ENCODE measurements at regions not wholly inside any gene's neighbourhood (a gene's known extent, or its start where the extent isn't known, plus 50 kb on each side); places are given as distances from the start of the nearest gene placed in this dataset.

- no peak for DNase-seq
Measured at GRCh38 chr6:80744213-80744612, 637.7 kb downstream of the BCKDHB start.

DNA sequence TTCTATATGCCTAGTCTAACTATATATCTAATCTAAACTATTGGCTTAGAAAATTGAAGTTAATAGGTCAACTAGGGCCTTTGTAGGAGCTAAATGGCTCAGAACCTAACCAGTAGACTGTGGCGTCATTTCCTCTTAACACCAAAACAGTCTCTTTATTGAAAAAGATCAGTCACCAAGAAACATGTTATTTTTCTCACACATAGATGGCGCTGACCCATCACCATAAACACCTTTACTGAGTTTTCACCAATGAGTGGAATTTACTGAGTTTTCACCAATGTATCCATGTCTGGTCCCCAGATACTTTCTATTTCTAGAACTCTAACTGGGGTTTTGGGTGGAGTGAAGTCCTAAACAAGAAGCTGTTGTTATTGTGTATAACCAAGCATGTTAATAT is 636.0 kb downstream of the BCKDHB start:
- Histone ChIP-seq H3K4me3 (ENCODE audit: low read depth in 2 of 2, low read length in 1 of 2) (no peak overlapping the region), H3K9me2 (no peaks in the 10 kb centered on the region), H3K9ac (no peak overlapping the region), H2AFZ (ENCODE audit: low read depth) (no peak overlapping the region), H3K36me3 (replicated peaks in 1 of 2; ENCODE audit: control insufficient read depth in 1 of 2, insufficient read depth in 2 of 2, low read length in 1 of 2) (no peaks in the 10 kb centered on the region), H3K79me2 (ENCODE audit: insufficient read depth) (no peaks in the 10 kb centered on the region), H3K4me2 (no peak overlapping the region), H3K27me3 (ENCODE audit: insufficient read depth) (no peaks in the 10 kb centered on the region), H4K20me1 (ENCODE audit: insufficient read depth) (no peaks in the 10 kb centered on the region), H3K27ac (ENCODE audit: low read depth in 2 of 2, low read length in 1 of 2) (no peak overlapping the region), H3K9me3 (no peaks in the 10 kb centered on the region), H3K4me1 (ENCODE audit: control insufficient read depth in 1 of 2, insufficient read depth in 2 of 2, low read depth in 1 of 2, low read length in 1 of 2) (no peaks in the 10 kb centered on the region), H3F3A (replicated peaks; ENCODE audit: insufficient read depth) (no peaks in the 10 kb centered on the region)
- no peak for DNase-seq
- ChIA-PET POLR2A (no interaction called here), CTCF (interaction anchor here (0.6 to 2.0 kb wide), 15 partner anchors 9 to 1436 kb away, joined by 3 to 8 read pairs (median 3); no protein-coding TSS in a partner anchor)
- WGBS (ENCODE audit: low lambda C conversion rate) = 79% methylated on average over 2 of the region's 2 CpGs
- TF ChIP-seq REST (IDR thresholded peaks at IDR 0.05; ENCODE audit: low read depth, low read length) (no peak), SMC3 (IDR thresholded peaks at IDR 0.05; ENCODE audit: low read depth, low read length) (peak; percentile 54), GATA2 (CRISPR knock-in tag; IDR thresholded peaks at IDR 0.05) (no peak), MEF2A (IDR thresholded peaks at IDR 0.05; ENCODE audit: borderline replicate concordance, low read depth) (no peak), USF2 (IDR thresholded peaks at IDR 0.05; ENCODE audit: borderline replicate concordance, low read depth, low read length) (no peak), RAD21 (IDR thresholded peaks at IDR 0.05; ENCODE audit: low read length) (peak; percentile 75), RXRA (IDR thresholded peaks at IDR 0.05; ENCODE audit: borderline replicate concordance, low read depth) (no peak), EZH2phosphoT487 (IDR thresholded peaks at IDR 0.05; ENCODE audit: borderline replicate concordance, low read depth) (no peak), JUND (IDR thresholded peaks at IDR 0.05) (no peak), MAX (IDR thresholded peaks at IDR 0.05; ENCODE audit: low read depth) (no peak)

More at GRCh38 chr6:80744213-80744612, 637.7 kb downstream of the BCKDHB start:
- TF ChIP-seq CHD2 (IDR thresholded peaks at IDR 0.05; ENCODE audit: low read length, partially characterized antibody) (no peak), ZBTB33 (IDR thresholded peaks at IDR 0.05; ENCODE audit: borderline replicate concordance, low read depth) (no peak), GABPA (IDR thresholded peaks at IDR 0.05; ENCODE audit: low read depth) (no peak), MEF2A (IDR thresholded peaks at IDR 0.05; ENCODE audit: borderline replicate concordance, low read depth) (no peak), IRF3 (IDR thresholded peaks at IDR 0.05; ENCODE audit: low read depth, low read length) (no peak), MAX (IDR thresholded peaks at IDR 0.05; ENCODE audit: low read depth) (no peak)
- H3F3A ChIP-seq (replicated peaks; ENCODE audit: insufficient read depth) = no peaks in the 10 kb centered on the region
- no peak overlapping the region for H2AFZ ChIP-seq (ENCODE audit: low read depth)
- H3K4me2 ChIP-seq = no peak overlapping the region
- no peaks in the 10 kb centered on the region for H3K4me1 ChIP-seq (ENCODE audit: control insufficient read depth in 1 of 2, insufficient read depth in 2 of 2, low read depth in 1 of 2, low read length in 1 of 2)
- no peak overlapping the region for H3K9ac ChIP-seq
- no peak overlapping the region for H3K27ac ChIP-seq (ENCODE audit: low read depth in 2 of 2, low read length in 1 of 2)
- H3K4me3 ChIP-seq (ENCODE audit: low read depth in 2 of 2, low read length in 1 of 2) = no peak overlapping the region
- no peaks in the 10 kb centered on the region for H3K36me3 ChIP-seq (replicated peaks in 1 of 2; ENCODE audit: control insufficient read depth in 1 of 2, insufficient read depth in 2 of 2, low read length in 1 of 2)
- CTCF ChIA-PET = interaction anchor here (0.6 kb wide), 1 partner anchor 141 kb away, joined by 3 read pairs; no protein-coding TSS in a partner anchor
- no peaks in the 10 kb centered on the region for H3K9me3 ChIP-seq
- H4K20me1 ChIP-seq (ENCODE audit: insufficient read depth) = no peaks in the 10 kb centered on the region
- no peaks in the 10 kb centered on the region for H3K79me2 ChIP-seq (ENCODE audit: insufficient read depth)
- POLR2A ChIA-PET = no interaction called here
- no peaks in the 10 kb centered on the region for H3K9me2 ChIP-seq
- H3K27me3 ChIP-seq (ENCODE audit: insufficient read depth) = no peaks in the 10 kb centered on the region
